GM18867 (cell line): ENCODE measurements at regions not wholly inside any gene's neighbourhood (a gene's known extent, or its start where the extent isn't known, plus 50 kb on each side); places are given as distances from the start of the nearest gene placed in this dataset.
"Not testable (repeated sequence)": the region's sequence is repeated elsewhere in the genome, so short reads cannot be mapped to it uniquely, and the experiment has no call there.

ENCODE experiments used
- ATAC-seq: cut with Tn5 transposase; IDR thresholded peaks from one replicate; pipeline ENCODE4 v1.9.1; 2021; ENCODE audit warnings: mild to moderate bottlenecking, moderate library complexity; ENCODE audit not compliant: unreplicated experiment

GRCh38 chr3:171979081-171979480 is 60.3 kb upstream of the FNDC3B start:
- ATAC-seq: no peak

DNA sequence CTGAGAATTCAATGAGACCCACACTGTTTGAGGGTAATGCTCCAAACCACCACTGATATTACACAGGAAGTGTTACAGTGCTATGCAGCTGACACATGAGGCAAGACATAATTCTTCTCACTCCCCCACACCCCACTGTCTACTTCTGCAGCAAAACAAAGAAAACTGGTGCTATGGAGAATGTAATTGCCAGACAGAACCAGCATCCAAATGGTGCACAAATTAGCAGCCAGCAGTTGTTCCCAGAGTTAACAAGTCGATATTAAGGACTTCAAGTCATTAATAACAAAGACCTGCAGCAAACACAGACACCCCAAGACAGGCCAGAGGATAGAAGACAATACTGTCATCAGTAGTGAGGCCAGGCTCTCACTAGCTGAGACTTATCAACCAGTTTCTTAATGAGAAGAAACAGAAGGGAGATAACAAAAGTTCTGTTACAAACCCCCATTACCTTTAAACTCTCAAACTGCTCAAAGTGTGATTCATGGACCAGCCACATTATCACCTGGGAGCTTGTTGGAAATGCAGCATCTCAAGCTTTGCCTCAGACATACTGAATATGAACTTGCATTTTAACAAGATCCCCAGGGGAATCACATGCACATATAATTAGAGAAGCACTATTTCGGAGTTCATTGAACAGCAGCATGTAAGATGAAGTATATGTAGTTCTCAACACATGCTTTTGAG is 58.7 kb upstream of the FNDC3B start:
- ATAC-seq: peak; percentile 63

DNA sequence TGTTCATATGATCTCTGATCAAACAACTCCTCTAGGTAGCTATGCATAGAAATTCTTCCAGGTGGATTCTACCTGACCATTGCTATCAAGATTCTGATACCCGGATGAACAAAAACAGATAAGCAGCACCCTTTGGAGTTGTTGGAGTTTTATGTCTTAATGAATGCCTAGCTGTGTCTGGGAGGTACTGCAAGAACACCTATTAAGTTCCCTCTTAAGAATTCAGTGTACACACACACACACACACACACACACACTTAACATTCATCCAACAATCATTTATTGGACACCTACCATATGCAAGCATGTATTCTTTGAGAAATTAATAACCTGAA is 58.1 kb upstream of the FNDC3B start:
- no peak for ATAC-seq

DNA sequence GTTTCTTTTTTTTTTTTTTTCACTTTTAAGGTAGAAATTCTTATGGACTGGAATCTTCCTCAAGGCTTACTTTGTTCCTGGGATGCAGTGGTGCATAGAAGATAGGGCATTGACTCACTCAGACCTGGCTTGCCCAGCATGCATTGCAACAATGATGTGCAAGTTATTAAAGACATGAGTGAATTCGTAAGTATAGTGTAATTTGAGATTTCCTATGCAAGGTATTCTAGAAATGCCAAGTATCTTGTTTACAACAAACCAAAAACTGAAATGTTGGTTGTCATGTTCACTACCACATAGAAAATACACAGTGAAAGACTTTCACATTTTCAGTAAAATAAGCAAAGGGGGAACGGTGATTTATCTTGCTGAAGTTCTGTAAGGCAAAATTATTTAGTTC is 56.5 kb upstream of the FNDC3B start:
- ATAC-seq: no peak

DNA sequence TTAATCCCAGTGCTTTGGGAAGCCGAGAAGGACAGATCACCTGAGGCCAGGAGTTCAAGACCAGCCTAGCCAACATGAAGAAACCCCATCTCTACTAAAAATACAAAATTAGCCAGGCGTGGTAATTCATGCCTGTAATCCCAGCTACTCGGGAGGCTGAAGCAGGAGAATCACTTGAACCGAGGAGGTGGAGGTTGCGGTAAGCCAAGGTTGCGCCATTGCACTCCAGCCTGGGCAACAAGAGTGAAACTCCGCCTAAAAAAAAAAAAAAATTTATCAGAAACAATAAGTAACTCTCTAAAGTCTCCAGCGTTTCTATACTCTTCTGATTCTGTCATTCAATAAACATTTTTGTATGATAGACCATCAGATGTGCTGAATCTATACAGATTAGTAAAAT is 55.7 kb upstream of the FNDC3B start:
- not testable (repeated sequence) for ATAC-seq

DNA sequence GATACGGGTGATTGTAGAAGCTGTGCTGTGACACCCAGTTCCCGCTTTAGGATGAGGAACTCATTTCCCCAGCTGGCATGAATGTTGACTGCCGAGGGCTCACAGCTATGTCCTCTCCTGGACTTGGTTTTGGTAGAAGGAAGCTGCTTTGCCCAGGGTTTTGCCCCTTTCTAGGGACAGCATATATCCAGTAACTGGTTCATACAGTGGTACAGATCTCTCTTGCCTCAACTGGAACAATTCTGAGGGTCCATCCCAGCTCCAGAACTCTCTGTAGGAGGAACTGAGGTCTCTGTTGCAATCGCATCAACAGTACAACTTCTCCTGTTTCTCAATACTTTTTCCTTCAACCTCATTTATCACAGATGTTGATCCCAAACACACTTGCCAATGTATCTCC is 54.5 kb upstream of the FNDC3B start:
- no peak for ATAC-seq

GRCh38 chr3:171986176-171986575 is 53.2 kb upstream of the FNDC3B start:
- no peak for ATAC-seq

- no peak for ATAC-seq
Observed at GRCh38 chr3:171986757-171987518, 52.4 kb upstream of the FNDC3B start.
